B cell (primary cell): ENCODE measurements at regions not wholly inside any gene's neighbourhood (a gene's known extent, or its start where the extent isn't known, plus 50 kb on each side); places are given as distances from the start of the nearest gene placed in this dataset.

ENCODE experiments used
- ATAC-seq: fragments of 200-7000 bp; cut with Tn5 transposase; one replicate; pipeline ENCODE4 v1.10.0; 2021; ENCODE audit warnings: low read depth, mild to moderate bottlenecking, moderate number of reproducible peaks, moderate library complexity
- CTCF ChIA-PET: fragments of 350-600 bp; sonication (Branson Sonifier 250); formaldehyde crosslinking; loops from one replicate; lab custom pipeline; 2021; ENCODE audit warnings: antibody characterized with exemption, inconsistent platforms; lab: Charles Lee
- POLR2A ChIA-PET: fragments of 350-600 bp; sonication (Branson Sonifier 250); formaldehyde crosslinking; loops from one replicate; lab custom pipeline; 2021; ENCODE audit warnings: antibody characterized with exemption; lab: Charles Lee
- DNase-seq: peaks from one replicate; pipeline ENCODE4 v3.0.0; 2013
- H2AFZ ChIP-seq: 2 replicates; pipeline ENCODE4 v1.6.1; 2012; ENCODE audit warnings: mild to moderate bottlenecking, low read depth, low read length; ENCODE audit not compliant: insufficient read depth, poor library complexity, severe bottlenecking
- H3K27ac ChIP-seq, 2 donors: 1 replicate in 1 of 2; 2 replicates in 1 of 2; pipeline ENCODE4 v1.5.1; 2012 to 2013; ENCODE audit warnings: low read length in 2 of 2, mild to moderate bottlenecking in 2 of 2, moderate library complexity in 1 of 2
- H3K27me3 ChIP-seq, 4 experiments: fragments of 200-600 bp in 1 of 4; sonication (generic) in 1 of 4; replicated peaks in 1 of 4; 1 replicate in 2 of 4; 2 replicates in 2 of 4; pipeline versions ENCODE4 v1.6.1 to v1.7.0; 2013 to 2016; ENCODE audit warnings: low read length in 3 of 4, mild to moderate bottlenecking in 2 of 4, mixed read lengths in 1 of 4, moderate library complexity in 1 of 4; ENCODE audit not compliant: insufficient read depth in 4 of 4, control insufficient read depth in 3 of 4; ENCODE audit errors: control extremely low read depth in 1 of 4
- H3K36me3 ChIP-seq, 2 experiments: replicated peaks in 1 of 2; 1 replicate in 1 of 2; 2 replicates in 1 of 2; pipeline versions ENCODE4 v1.6.1 to v1.7.1; 2013; ENCODE audit warnings: low read length in 1 of 2; ENCODE audit not compliant: insufficient read depth in 2 of 2, control insufficient read depth in 1 of 2; ENCODE audit errors: control extremely low read depth in 1 of 2, extremely low read depth in 1 of 2
- H3K4me1 ChIP-seq, 2 donors: fragments of 200-600 bp in 1 of 2; sonication (generic) in 1 of 2; 1 replicate in 1 of 2; 2 replicates in 1 of 2; pipeline versions ENCODE4 v1.5.1 to v1.6.1; 2013 to 2017; ENCODE audit warnings: low read length in 2 of 2; ENCODE audit not compliant: control insufficient read depth in 2 of 2, insufficient read depth in 2 of 2
- H3K4me2 ChIP-seq: replicated peaks from 2 replicates; pipeline ENCODE3; 2012; ENCODE audit warnings: mild to moderate bottlenecking, low read depth, low read length; ENCODE audit not compliant: poor library complexity, severe bottlenecking
- H3K4me3 ChIP-seq, 5 experiments: fragments of 200-600 bp in 1 of 5; sonication (generic) in 1 of 5; 1 replicate in 3 of 5; 2 replicates in 2 of 5; pipeline versions ENCODE4 v1.5.1 to v1.7.0; 2011 to 2016; ENCODE audit warnings: low read length in 4 of 5, mild to moderate bottlenecking in 4 of 5, low read depth in 2 of 5, control low read depth in 1 of 5, moderate library complexity in 1 of 5; ENCODE audit not compliant: insufficient read depth in 1 of 5; ENCODE audit errors: control extremely low read depth in 1 of 5, extremely low read depth in 1 of 5
- H3K79me2 ChIP-seq: fragments of 200-600 bp; sonication (generic); one replicate; pipeline ENCODE4 v1.6.0; 2016; ENCODE audit warnings: low read length; ENCODE audit not compliant: control insufficient read depth, insufficient read depth
- H3K9ac ChIP-seq: fragments of 200-600 bp; sonication (generic); 2 replicates; pipeline ENCODE4 v1.6.1; 2017; ENCODE audit warnings: mild to moderate bottlenecking, low read length, moderate library complexity
- H3K9me3 ChIP-seq, 3 donors: one replicate each; pipeline versions ENCODE4 v1.6.1 to v1.7.1; 2013; ENCODE audit warnings: low read length in 2 of 3; ENCODE audit not compliant: control insufficient read depth in 2 of 3, insufficient read depth in 1 of 3; ENCODE audit errors: control extremely low read depth in 1 of 3
- H4K20me1 ChIP-seq: 2 replicates; pipeline ENCODE4 v1.6.0; 2012; ENCODE audit warnings: mild to moderate bottlenecking, low read length; ENCODE audit not compliant: insufficient read depth, control insufficient read depth, poor library complexity, severe bottlenecking
- H3K27ac Mint-ChIP-seq: one replicate; pipeline ENCODE4 v1.8.0; 2021; ENCODE audit warnings: mixed read lengths
- H3K27me3 Mint-ChIP-seq: one replicate; pipeline ENCODE4 v1.8.0; 2021; ENCODE audit warnings: mixed read lengths
- H3K4me1 Mint-ChIP-seq: one replicate; pipeline ENCODE4 v1.8.0; 2021; ENCODE audit warnings: mixed read lengths
- H3K4me3 Mint-ChIP-seq: one replicate; pipeline ENCODE4 v1.8.0; 2021; ENCODE audit warnings: mixed read lengths
- H3K9me3 Mint-ChIP-seq: one replicate; pipeline ENCODE4 v1.8.0; 2022; ENCODE audit warnings: mixed read lengths; ENCODE audit not compliant: insufficient read depth
- CTCF ChIP-seq: fragments of 200-600 bp; IDR thresholded peaks from one replicate; pipeline ENCODE4 v1.8.0; 2022; ENCODE audit warnings: antibody characterized with exemption, mild to moderate bottlenecking
- EZH2 ChIP-seq: IDR thresholded peaks from 2 replicates; pipeline ENCODE4 v1.6.1; 2012; ENCODE audit warnings: borderline replicate concordance, low read depth, mild to moderate bottlenecking, moderate library complexity, low read length; ENCODE audit not compliant: insufficient read depth, poor library complexity, severe bottlenecking
- WGBS: methylation state at CpG from one replicate; pipeline ENCODE4 v1.1.5; 2013; ENCODE audit warnings: missing lambda C conversion rate; ENCODE audit not compliant: insufficient coverage; 5-methylcytosine and 5-hydroxymethylcytosine counted together
- intact Hi-C: fragments of 100-400 bp; cut with micrococcal nuclease; formaldehyde crosslinking; loops from one replicate; pipeline ENCODE4 v1.10.0; 2022

DNA sequence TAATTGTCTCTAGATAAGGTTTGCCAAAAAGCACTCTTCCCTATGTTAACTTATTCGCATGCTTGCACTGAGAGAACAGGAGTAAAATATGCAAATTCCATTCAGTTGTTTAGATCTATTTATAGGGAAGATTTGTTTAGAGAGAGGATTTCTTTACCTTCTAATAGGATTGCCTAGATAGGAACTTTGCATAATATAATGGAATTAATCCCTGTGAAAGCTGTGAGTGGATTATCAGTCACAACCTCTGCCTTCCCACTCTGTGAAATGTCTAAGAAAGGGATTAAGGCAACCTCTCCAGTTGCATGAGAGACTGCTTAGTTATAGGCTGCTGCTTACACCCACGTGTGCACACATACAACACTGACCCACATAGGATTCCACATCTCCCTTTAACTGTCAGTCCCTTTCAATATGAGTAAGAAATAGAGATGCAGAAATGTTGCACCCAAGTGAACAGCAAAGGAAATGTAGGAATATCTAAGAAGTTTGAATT, 83.2 kb downstream of the ALG10B start:
- H3K79me2 ChIP-seq, result no peaks in the 10 kb centered on the region
- no peak overlapping the region for H3K4me2 ChIP-seq
- no peak for DNase-seq
- peaks cover 0 to 12% (median 7%) of the 10 kb centered on the region in 3 donors for H3K9me3 ChIP-seq
- ChIA-PET POLR2A (no interaction called here), CTCF (no interaction called here)
- Mint-ChIP-seq H3K4me3 (no peak overlapping the region), H3K27me3 (no peaks in the 10 kb centered on the region), H3K4me1 (no peaks in the 10 kb centered on the region), H3K9me3 (peaks cover 10% of the 10 kb centered on the region), H3K27ac (no peak overlapping the region)
- TF ChIP-seq CTCF (no peak), EZH2 (no peak)
- H4K20me1 ChIP-seq, result no peaks in the 10 kb centered on the region
- intact Hi-C loops, result no loop called here
- no CpG with 5 or more reads among the region's 2 CpGs for WGBS
- H3K4me1 ChIP-seq, result no peaks in the 10 kb centered on the region
- H3K9ac ChIP-seq, result no peak overlapping the region
- no peak overlapping the region for H2AFZ ChIP-seq
- no peak overlapping the region for H3K27ac ChIP-seq
- H3K27me3 ChIP-seq, result no peaks in the 10 kb centered on the region
- no peak for ATAC-seq
- H3K4me3 ChIP-seq, result no peak overlapping the region
- no peaks in the 10 kb centered on the region for H3K36me3 ChIP-seq

GRCh38 chr12:38402811-38403210, 86.2 kb downstream of the ALG10B start:
- Histone ChIP-seq H2AFZ (no peak overlapping the region), H3K9me3 (peaks cover 6 to 8% (median 7%) of the 10 kb centered on the region in 3 donors), H3K9ac (no peak overlapping the region), H3K4me3 (no peak overlapping the region), H3K27ac (no peak overlapping the region), H4K20me1 (no peaks in the 10 kb centered on the region), H3K79me2 (no peaks in the 10 kb centered on the region), H3K27me3 (no peaks in the 10 kb centered on the region), H3K36me3 (no peaks in the 10 kb centered on the region), H3K4me1 (no peaks in the 10 kb centered on the region), H3K4me2 (no peak overlapping the region)
- H3K4me3 Mint-ChIP-seq, result no peak overlapping the region
- POLR2A ChIA-PET, result no interaction called here
- H3K27ac Mint-ChIP-seq, result no peak overlapping the region
- CTCF ChIA-PET, result no interaction called here
- ATAC-seq (no peak), DNase-seq (no peak)
- no peaks in the 10 kb centered on the region for H3K4me1 Mint-ChIP-seq
- TF ChIP-seq CTCF (no peak), EZH2 (no peak)
- intact Hi-C loops, result no loop called here
- H3K27me3 Mint-ChIP-seq, result no peaks in the 10 kb centered on the region
- H3K9me3 Mint-ChIP-seq, result peaks cover 5% of the 10 kb centered on the region
